Gastrocnemius medialis (tissue), 4 donors: ENCODE measurements at regions not wholly inside any gene's neighbourhood (a gene's known extent, or its start where the extent isn't known, plus 50 kb on each side); places are given as distances from the start of the nearest gene placed in this dataset.
"Not testable (repeated sequence)": the region's sequence is repeated elsewhere in the genome, so short reads cannot be mapped to it uniquely, and the experiment has no call there.

Experiments used
- CTCF ChIP-seq, 5 experiments: fragments of 450-650 bp in 3 of 5; fragments of 200-600 bp in 2 of 5; sonication (generic) in 2 of 5; IDR thresholded peaks in 4 of 5; conservative IDR thresholded peaks in 1 of 5; 1 replicate in 4 of 5; 2 replicates in 1 of 5; pipeline ENCODE4 v1.5.1; 2016 to 2019; ENCODE audit warnings: antibody characterized with exemption in 5 of 5, mild to moderate bottlenecking in 3 of 5, moderate library complexity in 3 of 5
- POLR2A ChIP-seq, 2 donors: fragments of 450-650 bp; IDR thresholded peaks; one replicate each; pipeline ENCODE4 v1.6.1; 2017; ENCODE audit warnings: antibody characterized with exemption in 2 of 2, mild to moderate bottlenecking in 2 of 2, moderate library complexity in 2 of 2

GRCh38 chr9:42344508-42344907 is 161.0 kb downstream of the SPATA31A6 start:
- TF ChIP-seq CTCF (IDR thresholded peaks at IDR 0.05 in 4 of 5, conservative IDR thresholded peaks at IDR 0.05 in 1 of 5); POLR2A (IDR thresholded peaks at IDR 0.05): not testable (repeated sequence)
